ENCODE measurements at regions not wholly inside any gene's neighbourhood (a gene's known extent, or its start where the extent isn't known, plus 50 kb on each side); places are given as distances from the start of the nearest gene placed in this dataset.

GRCh38 chr10:28872587-28873165 is 195.4 kb downstream of the BAMBI start:
- TF ChIP-seq POLR2AphosphoS5 (IDR thresholded peaks at IDR 0.05; ENCODE audit: borderline replicate concordance, low read depth, low read length), result no peak
- no peak for TF ChIP-seq EZH2 (IDR thresholded peaks at IDR 0.05)
- TF ChIP-seq FOXP2 (optimal IDR thresholded peaks at IDR 0.05; ENCODE audit: control extremely low read depth, extremely low read length, insufficient read depth), result no peak
